ENCODE measurements at regions not wholly inside any gene's neighbourhood (a gene's known extent, or its start where the extent isn't known, plus 50 kb on each side); places are given as distances from the start of the nearest gene placed in this dataset.

DNA sequence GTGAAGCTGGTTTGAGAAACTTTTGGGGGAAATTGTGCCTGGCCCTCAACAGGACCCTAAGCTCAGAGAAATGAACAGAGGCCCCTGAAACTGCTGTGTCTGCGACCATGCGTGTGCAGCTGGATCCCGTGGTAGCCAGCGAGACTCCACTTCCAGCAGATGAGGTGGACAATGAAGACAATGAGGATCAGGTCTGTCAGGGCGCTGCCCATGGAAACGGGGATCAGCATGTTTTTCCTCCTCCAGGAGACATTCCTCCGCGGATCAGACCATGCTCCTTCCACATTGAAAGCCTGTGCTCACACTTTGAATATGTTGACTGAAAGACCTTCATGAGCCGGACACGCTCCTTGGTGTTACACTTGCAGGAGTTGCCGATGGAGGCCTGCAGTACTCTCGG, 1439.8 kb upstream of the ALCAM start:
- H3K4me2 ChIP-seq (ENCODE audit: low read depth, low read length) = no peak overlapping the region

DNA sequence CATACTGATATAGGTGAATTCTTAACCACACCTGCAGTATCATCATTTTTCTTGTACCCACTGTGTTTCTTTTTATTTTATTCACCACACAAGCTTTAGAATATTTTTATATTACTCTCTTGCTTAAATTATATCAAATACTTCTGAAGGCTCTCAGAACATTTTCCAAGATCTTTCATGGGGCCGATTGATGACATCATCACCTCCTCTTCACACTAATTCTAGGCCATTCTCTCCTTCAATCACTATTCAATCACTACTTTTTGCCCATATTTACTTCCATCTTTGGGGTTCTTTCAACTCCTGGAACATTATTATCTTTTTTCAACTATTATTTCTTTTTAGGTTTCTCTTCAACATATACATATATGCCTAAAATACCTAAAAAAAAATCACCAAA, 1438.8 kb upstream of the ALCAM start:
- Histone ChIP-seq H3K9ac (ENCODE audit: low read length) (no peak overlapping the region), H3K9me3 (replicated peaks; ENCODE audit: insufficient read depth, low read length) (no peaks in the 10 kb centered on the region), H2AFZ (ENCODE audit: low read length) (no peak overlapping the region), H3K27me3 (replicated peaks; ENCODE audit: insufficient read depth, low read length) (no peaks in the 10 kb centered on the region), H3K27ac (ENCODE audit: low read length) (no peak overlapping the region), H3K79me2 (ENCODE audit: low read length) (no peaks in the 10 kb centered on the region), H4K20me1 (ENCODE audit: insufficient read depth, low read length) (no peaks in the 10 kb centered on the region), H3K9me2 (replicated peaks; ENCODE audit: insufficient read depth, low read length) (no peaks in the 10 kb centered on the region), H3K4me2 (ENCODE audit: low read depth, low read length) (no peak overlapping the region), H3K4me1 (ENCODE audit: low read length) (no peaks in the 10 kb centered on the region), H3K4me3 (ENCODE audit: low read length) (no peak overlapping the region), H3K36me3 (replicated peaks; ENCODE audit: insufficient read depth, low read length) (no peaks in the 10 kb centered on the region), H3F3A (ENCODE audit: insufficient read depth, low read length) (no peaks in the 10 kb centered on the region)
- DNase-seq = no peak
- TF ChIP-seq, protein P1, sequence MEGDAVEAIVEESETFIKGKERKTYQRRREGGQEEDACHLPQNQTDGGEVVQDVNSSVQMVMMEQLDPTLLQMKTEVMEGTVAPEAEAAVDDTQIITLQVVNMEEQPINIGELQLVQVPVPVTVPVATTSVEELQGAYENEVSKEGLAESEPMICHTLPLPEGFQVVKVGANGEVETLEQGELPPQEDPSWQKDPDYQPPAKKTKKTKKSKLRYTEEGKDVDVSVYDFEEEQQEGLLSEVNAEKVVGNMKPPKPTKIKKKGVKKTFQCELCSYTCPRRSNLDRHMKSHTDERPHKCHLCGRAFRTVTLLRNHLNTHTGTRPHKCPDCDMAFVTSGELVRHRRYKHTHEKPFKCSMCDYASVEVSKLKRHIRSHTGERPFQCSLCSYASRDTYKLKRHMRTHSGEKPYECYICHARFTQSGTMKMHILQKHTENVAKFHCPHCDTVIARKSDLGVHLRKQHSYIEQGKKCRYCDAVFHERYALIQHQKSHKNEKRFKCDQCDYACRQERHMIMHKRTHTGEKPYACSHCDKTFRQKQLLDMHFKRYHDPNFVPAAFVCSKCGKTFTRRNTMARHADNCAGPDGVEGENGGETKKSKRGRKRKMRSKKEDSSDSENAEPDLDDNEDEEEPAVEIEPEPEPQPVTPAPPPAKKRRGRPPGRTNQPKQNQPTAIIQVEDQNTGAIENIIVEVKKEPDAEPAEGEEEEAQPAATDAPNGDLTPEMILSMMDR (IDR thresholded peaks at IDR 0.05; ENCODE audit: low read length) = no peak
- TF ChIP-seq EZH2 (optimal IDR thresholded peaks at IDR 0.05; ENCODE audit: low read depth, low read length) (no peak), EZH2phosphoT487 (IDR thresholded peaks at IDR 0.05; ENCODE audit: low read length) (no peak)

More for the DNA sequence above, 1439.8 kb upstream of the ALCAM start:
- no peak overlapping the region for H2AFZ ChIP-seq (ENCODE audit: low read length)
- H3K27ac ChIP-seq (ENCODE audit: low read length) = no peak overlapping the region
- no peak for DNase-seq
- no peaks in the 10 kb centered on the region for H3K27me3 ChIP-seq (replicated peaks; ENCODE audit: insufficient read depth, low read length)
- no peaks in the 10 kb centered on the region for H3F3A ChIP-seq (ENCODE audit: insufficient read depth, low read length)
- no peaks in the 10 kb centered on the region for H3K4me1 ChIP-seq (ENCODE audit: low read length)
- H4K20me1 ChIP-seq (ENCODE audit: insufficient read depth, low read length) = no peaks in the 10 kb centered on the region
- H3K79me2 ChIP-seq (ENCODE audit: low read length) = no peaks in the 10 kb centered on the region
- H3K9me3 ChIP-seq (replicated peaks; ENCODE audit: insufficient read depth, low read length) = no peaks in the 10 kb centered on the region
- H3K4me3 ChIP-seq (ENCODE audit: low read length) = no peak overlapping the region
- H3K9me2 ChIP-seq (replicated peaks; ENCODE audit: insufficient read depth, low read length) = no peaks in the 10 kb centered on the region
- TF ChIP-seq EZH2 (optimal IDR thresholded peaks at IDR 0.05; ENCODE audit: low read depth, low read length) (no peak), EZH2phosphoT487 (IDR thresholded peaks at IDR 0.05; ENCODE audit: low read length) (no peak)
- TF ChIP-seq, protein P1 (IDR thresholded peaks at IDR 0.05; ENCODE audit: low read length) = no peak
- no peaks in the 10 kb centered on the region for H3K36me3 ChIP-seq (replicated peaks; ENCODE audit: insufficient read depth, low read length)
- no peak overlapping the region for H3K9ac ChIP-seq (ENCODE audit: low read length)

DNA sequence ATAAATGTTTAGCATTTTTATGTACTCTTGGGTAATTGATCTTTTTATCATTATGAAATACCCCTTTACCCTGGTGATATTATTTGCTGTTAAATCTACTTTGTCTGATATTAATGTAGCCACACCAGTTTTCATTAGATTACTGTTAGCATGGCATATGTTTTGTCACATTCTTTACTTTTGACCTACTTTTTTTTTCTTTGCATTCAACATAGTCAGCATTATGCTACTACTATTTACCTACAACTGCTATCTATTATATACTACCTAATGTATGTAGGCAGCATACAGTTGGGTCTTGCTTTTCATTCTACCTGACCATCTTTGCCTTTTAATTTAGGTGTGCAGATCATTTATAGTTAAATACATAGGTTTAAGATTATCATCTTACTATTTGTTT, 1429.6 kb upstream of the ALCAM start:
- H3F3A ChIP-seq (ENCODE audit: insufficient read depth, low read length) = no peaks in the 10 kb centered on the region
- H3K79me2 ChIP-seq (ENCODE audit: low read length) = no peaks in the 10 kb centered on the region
- H3K9me3 ChIP-seq (replicated peaks; ENCODE audit: insufficient read depth, low read length) = no peaks in the 10 kb centered on the region
- H3K36me3 ChIP-seq (replicated peaks; ENCODE audit: insufficient read depth, low read length) = no peaks in the 10 kb centered on the region
- no peaks in the 10 kb centered on the region for H4K20me1 ChIP-seq (ENCODE audit: insufficient read depth, low read length)
- no peaks in the 10 kb centered on the region for H3K27me3 ChIP-seq (replicated peaks; ENCODE audit: insufficient read depth, low read length)
- H3K4me1 ChIP-seq (ENCODE audit: low read length) = no peaks in the 10 kb centered on the region
- no peak for TF ChIP-seq EZH2phosphoT487 (IDR thresholded peaks at IDR 0.05; ENCODE audit: low read length)
- TF ChIP-seq EZH2 (optimal IDR thresholded peaks at IDR 0.05; ENCODE audit: low read depth, low read length) = no peak
- TF ChIP-seq, protein P1 (IDR thresholded peaks at IDR 0.05; ENCODE audit: low read length) = no peak
- no peaks in the 10 kb centered on the region for H3K9me2 ChIP-seq (replicated peaks; ENCODE audit: insufficient read depth, low read length)
- DNase-seq = no peak
- no peak overlapping the region for H3K4me2 ChIP-seq (ENCODE audit: low read depth, low read length)
- no peak overlapping the region for H3K9ac ChIP-seq (ENCODE audit: low read length)
- H3K4me3 ChIP-seq (ENCODE audit: low read length) = no peak overlapping the region
- no peak overlapping the region for H2AFZ ChIP-seq (ENCODE audit: low read length)
- H3K27ac ChIP-seq (ENCODE audit: low read length) = no peak overlapping the region

Measured in MM.1S (cell line).